GM12878 (cell line): ENCODE measurements at regions not wholly inside any gene's neighbourhood (a gene's known extent, or its start where the extent isn't known, plus 50 kb on each side); places are given as distances from the start of the nearest gene placed in this dataset.

ENCODE experiments used
- ATAC-seq: fragments of 200-7000 bp; cut with Tn5 transposase; 3 replicates; pipeline ENCODE4 v1.9.1; 2020; ENCODE audit warnings: mild to moderate bottlenecking, moderate library complexity
- BruUV-seq: library from RNA; stranded (reverse); fragments of 400-500 nt; replicated peaks from 2 replicates; lab custom pipeline; 2021; lab: Mats Ljungman, UMichigan
- CTCF ChIA-PET: fragments of 300-600 bp; sonication (Branson Sonifier 250); formaldehyde crosslinking; extraction: SDS; loops from one replicate; lab custom pipeline; 2021; ENCODE audit warnings: inconsistent platforms; lab: Yijun Ruan, JAX
- POLR2A ChIA-PET: fragments of 350-600 bp; formaldehyde crosslinking; extraction: SDS; loops from one replicate; lab custom pipeline; 2021; ENCODE audit warnings: inconsistent platforms; lab: Charles Lee
- RAD21 ChIA-PET: fragments of 300-600 bp; sonication (Branson Sonifier 250); formaldehyde crosslinking; loops from one replicate; lab custom pipeline; 2023; ENCODE audit warnings: antibody characterized with exemption; ENCODE audit not compliant: unreplicated experiment; lab: Charles Lee
- SMC1A ChIA-PET: fragments of 300-600 bp; sonication (Branson Sonifier 250); formaldehyde crosslinking; loops from one replicate; lab custom pipeline; 2023; ENCODE audit not compliant: unreplicated experiment, uncharacterized antibody; lab: Charles Lee
- DNase-seq: peaks from one replicate; pipeline ENCODE4 v3.0.0-alpha.2; 2011; ENCODE audit warnings: low read depth, low spot score
- FAIRE-seq: peaks from 3 replicates; lab custom pipeline; 2011; peaks lifted over from hg19 to GRCh38; lab: Jason Lieb, UNC
- H2AFZ ChIP-seq: 2 replicates; pipeline ENCODE4 v1.6.0; 2011; ENCODE audit warnings: low read depth, low read length, control low read depth; ENCODE audit not compliant: control insufficient read depth
- H3K27ac ChIP-seq: 2 replicates; pipeline ENCODE4 v1.5.1; 2011; ENCODE audit warnings: control low read depth; ENCODE audit not compliant: control insufficient read depth, insufficient read depth
- H3K27me3 ChIP-seq, 2 experiments: replicated peaks in 1 of 2; 2 replicates each; pipeline versions ENCODE4 v1.6.0 to v1.6.1; 2011; ENCODE audit warnings: low read length in 1 of 2; ENCODE audit not compliant: control insufficient read depth in 2 of 2, insufficient read depth in 2 of 2
- H3K36me3 ChIP-seq, 2 experiments: 2 replicates each; pipeline ENCODE4 v1.5.1; 2011; ENCODE audit warnings: low read length in 1 of 2; ENCODE audit not compliant: control insufficient read depth in 2 of 2, insufficient read depth in 2 of 2
- H3K4me1 ChIP-seq: 2 replicates; pipeline ENCODE4 v1.6.1; 2011; ENCODE audit warnings: mild to moderate bottlenecking, low read length, moderate library complexity, mixed read lengths; ENCODE audit not compliant: control insufficient read depth, insufficient read depth
- H3K4me2 ChIP-seq: 2 replicates; pipeline ENCODE4 v1.6.0; 2011; ENCODE audit warnings: control low read depth; ENCODE audit not compliant: control insufficient read depth, insufficient read depth
- H3K4me3 ChIP-seq: fragments of 200-600 bp; sonication (generic); 2 replicates; pipeline ENCODE4 v1.5.1; 2016
- H3K79me2 ChIP-seq: 2 replicates; pipeline ENCODE4 v1.6.0; 2011; ENCODE audit warnings: low read length; ENCODE audit not compliant: control insufficient read depth, insufficient read depth
- H3K9ac ChIP-seq: 2 replicates; pipeline ENCODE4 v1.8.0; 2011; ENCODE audit warnings: low read length, control low read depth, mixed read lengths; ENCODE audit not compliant: control insufficient read depth, insufficient read depth
- H3K9me3 ChIP-seq: replicated peaks from 3 replicates; pipeline ENCODE4 v1.5.1; 2011; ENCODE audit warnings: mild to moderate bottlenecking, low read length; ENCODE audit not compliant: control insufficient read depth, insufficient read depth
- H4K20me1 ChIP-seq: 2 replicates; pipeline ENCODE4 v1.6.0; 2011; ENCODE audit not compliant: control insufficient read depth, insufficient read depth
- BACH1 ChIP-seq: fragments of 450-650 bp; IDR thresholded peaks from 2 replicates; pipeline ENCODE4 v1.6.1; 2017; ENCODE audit warnings: mild to moderate bottlenecking, borderline replicate concordance
- BHLHE40 ChIP-seq, 2 experiments: fragments of 450-650 bp in 1 of 2; IDR thresholded peaks; 2 replicates each; pipeline ENCODE4 v1.6.1; 2011 to 2017; ENCODE audit warnings: low read depth in 2 of 2, borderline replicate concordance in 1 of 2, improper control_type of control experiment in 1 of 2, low read length in 1 of 2, mild to moderate bottlenecking in 1 of 2
- CREB1 ChIP-seq: IDR thresholded peaks from 2 replicates; pipeline ENCODE4 v1.6.1; 2012; ENCODE audit warnings: low read depth, mild to moderate bottlenecking, inconsistent platforms
- HCFC1 ChIP-seq: fragments of 150-350 bp; IDR thresholded peaks from 2 replicates; pipeline ENCODE4 v1.6.1; 2014; ENCODE audit warnings: low read length
- IRF3 ChIP-seq: fragments of 450-650 bp; IDR thresholded peaks from 2 replicates; pipeline ENCODE4 v1.6.1; 2014; ENCODE audit warnings: mild to moderate bottlenecking
- IRF4 ChIP-seq: IDR thresholded peaks from 2 replicates; pipeline ENCODE4 v1.6.1; 2011; ENCODE audit warnings: low read depth, low read length
- MYB ChIP-seq: fragments of 150-350 bp; IDR thresholded peaks from 2 replicates; pipeline ENCODE4 v1.6.1; 2014; ENCODE audit warnings: mild to moderate bottlenecking, low read depth, low read length, borderline replicate concordance
- PBX3 ChIP-seq: IDR thresholded peaks from 2 replicates; pipeline ENCODE4 v1.6.1; 2011; ENCODE audit warnings: mild to moderate bottlenecking, low read depth, low read length, moderate library complexity; ENCODE audit not compliant: insufficient replicate concordance
- PRDM15 ChIP-seq: fragments of 450-650 bp; formaldehyde crosslinking; IDR thresholded peaks from 2 replicates; pipeline ENCODE4 v1.4.0; 2020; ENCODE audit warnings: mild to moderate bottlenecking, moderate library complexity
- RBBP5 ChIP-seq: fragments of 200-600 bp; sonication (generic); conservative IDR thresholded peaks from 2 replicates; pipeline ENCODE4 v1.6.1; 2016
- RELB ChIP-seq: fragments of 450-650 bp; IDR thresholded peaks from 2 replicates; pipeline ENCODE4 v1.6.1; 2017; ENCODE audit warnings: low read depth, mild to moderate bottlenecking, moderate library complexity
- ZNF207 ChIP-seq: fragments of 450-650 bp; IDR thresholded peaks from 2 replicates; pipeline ENCODE4 v1.6.1; 2014; ENCODE audit warnings: antibody characterized with exemption, mild to moderate bottlenecking, borderline replicate concordance
- WGBS: methylation state at CpG from one replicate; pipeline ENCODE4 v1.1.6; 2016; ENCODE audit warnings: low lambda C conversion rate; ENCODE audit not compliant: insufficient replicate concordance, insufficient coverage; ENCODE audit errors: missing lambda C conversion rate; 5-methylcytosine and 5-hydroxymethylcytosine counted together
- in situ Hi-C: fragments of 300-500 bp; cut with MboI; formaldehyde crosslinking; loops from 9 replicates; pipeline ENCODE4 v1.14.3; 2018; ENCODE audit warnings: mixed read lengths
- intact Hi-C: fragments of 100-400 bp; cut with micrococcal nuclease; formaldehyde crosslinking; loops from one replicate; pipeline ENCODE4 v1.14.2; 2022; ENCODE audit not compliant: unreplicated experiment

- TF ChIP-seq RELB (no peak), MYB (no peak)
Measured at GRCh38 chr9:99336531-99336930, 114.4 kb downstream of the SEC61B start (continued).

GRCh38 chr9:99340281-99340680 is 118.2 kb downstream of the SEC61B start:
- no peaks in the 10 kb centered on the region for H3K27me3 ChIP-seq
- no peaks in the 10 kb centered on the region for H3K4me1 ChIP-seq
- no peaks in the 10 kb centered on the region for H3K79me2 ChIP-seq
- SMC1A ChIA-PET = interaction anchor here (1.3 kb wide), 1 partner anchor 17 kb away, joined by 3 read pairs; no protein-coding TSS in a partner anchor
- intact Hi-C loops = no loop called here
- H3K9ac ChIP-seq = no peak overlapping the region
- H3K27ac ChIP-seq = no peak overlapping the region
- DNase-seq = no peak
- POLR2A ChIA-PET = no interaction called here
- no peak overlapping the region for H3K4me3 ChIP-seq
- H3K36me3 ChIP-seq = no peaks in the 10 kb centered on the region
- BruUV-seq = no TSS peak
- CTCF ChIA-PET = interaction anchor here (0.7 to 1.8 kb wide), 3 partner anchors 108 to 153 kb away, joined by 3 to 5 read pairs (median 4); no protein-coding TSS in a partner anchor
- 65% methylated on average over 8 of the region's 8 CpGs for WGBS
- no peak overlapping the region for H2AFZ ChIP-seq
- ATAC-seq = no peak
- H3K4me2 ChIP-seq = no peak overlapping the region
- H3K9me3 ChIP-seq = no peaks in the 10 kb centered on the region
- RAD21 ChIA-PET = interaction anchor here (1.0 kb wide), 1 partner anchor 75 kb away, joined by 3 read pairs; no protein-coding TSS in a partner anchor
- H4K20me1 ChIP-seq = no peaks in the 10 kb centered on the region
- in situ Hi-C loops = no loop called here
- FAIRE-seq = no peak
- TF ChIP-seq IRF4 (no peak), IRF3 (no peak), PBX3 (no peak), RBBP5 (no peak), BHLHE40 (IDR thresholded peaks at IDR 0.05; ENCODE audit: borderline replicate concordance in 1 of 2, low read depth in 2 of 2, low read length in 1 of 2) (no peak), PRDM15 (CRISPR knock-in tag) (no peak), HCFC1 (no peak), BACH1 (no peak), ZNF207 (no peak), CREB1 (no peak)
